Thoracic aorta (tissue), 2 donors: ENCODE measurements at regions not wholly inside any gene's neighbourhood (a gene's known extent, or its start where the extent isn't known, plus 50 kb on each side); places are given as distances from the start of the nearest gene placed in this dataset.

Experiments
- ATAC-seq: fragments of 150-250 bp; one replicate; pipeline ENCODE4 v1.8.0; 2017; ENCODE audit warnings: low read depth; ENCODE audit not compliant: insufficient number of reproducible peaks, low FRiP score
- DNase-seq: peaks from one replicate; pipeline ENCODE4 v3.0.0-alpha.2; 2020; ENCODE audit warnings: low spot score
- H3K27ac ChIP-seq, 2 donors: fragments of 200-600 bp; sonication (generic); 1 replicate in 1 of 2; 2 replicates in 1 of 2; pipeline ENCODE4 v1.5.1; 2016; ENCODE audit warnings: mild to moderate bottlenecking in 2 of 2, moderate library complexity in 2 of 2
- H3K27me3 ChIP-seq: fragments of 200-600 bp; sonication (generic); replicated peaks from 2 replicates; pipeline ENCODE4 v1.6.0; 2016; ENCODE audit warnings: mild to moderate bottlenecking; ENCODE audit not compliant: insufficient read depth
- H3K36me3 ChIP-seq: fragments of 200-600 bp; sonication (generic); one replicate; pipeline ENCODE4 v1.5.1; 2016
- H3K4me1 ChIP-seq, 2 donors: fragments of 200-600 bp; sonication (generic); 1 replicate in 1 of 2; 2 replicates in 1 of 2; pipeline versions ENCODE4 v1.5.1 to v1.6.0; 2016; ENCODE audit warnings: low read depth in 2 of 2, mild to moderate bottlenecking in 1 of 2; ENCODE audit not compliant: control insufficient read depth in 1 of 2
- H3K4me3 ChIP-seq: fragments of 200-600 bp; sonication (generic); 2 replicates; pipeline ENCODE4 v1.5.1; 2016; ENCODE audit warnings: mild to moderate bottlenecking
- H3K9me3 ChIP-seq: fragments of 200-600 bp; sonication (generic); 2 replicates; pipeline ENCODE4 v1.5.1; 2016
- TF ChIP-seq, protein P1 (sequence below): fragments of 200-600 bp; sonication (generic); IDR thresholded peaks from one replicate; pipeline ENCODE4 v1.5.1; 2019; ENCODE audit warnings: antibody characterized with exemption

DNA sequence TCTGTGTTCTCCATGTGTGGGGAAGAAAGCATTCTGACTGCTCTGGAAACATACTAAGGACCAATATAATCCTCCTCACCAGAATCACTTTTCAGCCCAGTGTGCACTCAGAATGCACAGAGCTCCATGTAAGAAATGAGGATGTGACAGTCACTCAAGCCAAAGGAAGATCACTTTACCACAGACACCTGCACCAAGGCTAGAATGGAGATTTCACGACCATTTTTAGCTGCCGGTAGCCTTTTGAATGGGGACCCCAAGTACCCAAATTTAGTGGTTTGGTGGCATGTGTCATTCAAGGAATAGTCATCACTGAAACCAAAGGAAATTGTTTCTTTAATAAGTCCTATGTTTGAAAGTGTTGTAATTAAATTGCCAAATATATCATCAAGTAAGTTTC, 613.2 kb upstream of the ACVR2A start:
- no peaks in the 10 kb centered on the region for H3K9me3 ChIP-seq
- no peaks in the 10 kb centered on the region for H3K27me3 ChIP-seq
- no peaks in the 10 kb centered on the region for H3K4me1 ChIP-seq
- no peak overlapping the region for H3K4me3 ChIP-seq
- ATAC-seq (no peak), DNase-seq (no peak)
- H3K36me3 ChIP-seq: no peaks in the 10 kb centered on the region
- TF ChIP-seq, protein P1, sequence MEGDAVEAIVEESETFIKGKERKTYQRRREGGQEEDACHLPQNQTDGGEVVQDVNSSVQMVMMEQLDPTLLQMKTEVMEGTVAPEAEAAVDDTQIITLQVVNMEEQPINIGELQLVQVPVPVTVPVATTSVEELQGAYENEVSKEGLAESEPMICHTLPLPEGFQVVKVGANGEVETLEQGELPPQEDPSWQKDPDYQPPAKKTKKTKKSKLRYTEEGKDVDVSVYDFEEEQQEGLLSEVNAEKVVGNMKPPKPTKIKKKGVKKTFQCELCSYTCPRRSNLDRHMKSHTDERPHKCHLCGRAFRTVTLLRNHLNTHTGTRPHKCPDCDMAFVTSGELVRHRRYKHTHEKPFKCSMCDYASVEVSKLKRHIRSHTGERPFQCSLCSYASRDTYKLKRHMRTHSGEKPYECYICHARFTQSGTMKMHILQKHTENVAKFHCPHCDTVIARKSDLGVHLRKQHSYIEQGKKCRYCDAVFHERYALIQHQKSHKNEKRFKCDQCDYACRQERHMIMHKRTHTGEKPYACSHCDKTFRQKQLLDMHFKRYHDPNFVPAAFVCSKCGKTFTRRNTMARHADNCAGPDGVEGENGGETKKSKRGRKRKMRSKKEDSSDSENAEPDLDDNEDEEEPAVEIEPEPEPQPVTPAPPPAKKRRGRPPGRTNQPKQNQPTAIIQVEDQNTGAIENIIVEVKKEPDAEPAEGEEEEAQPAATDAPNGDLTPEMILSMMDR: no peak
- no peak overlapping the region for H3K27ac ChIP-seq

DNA sequence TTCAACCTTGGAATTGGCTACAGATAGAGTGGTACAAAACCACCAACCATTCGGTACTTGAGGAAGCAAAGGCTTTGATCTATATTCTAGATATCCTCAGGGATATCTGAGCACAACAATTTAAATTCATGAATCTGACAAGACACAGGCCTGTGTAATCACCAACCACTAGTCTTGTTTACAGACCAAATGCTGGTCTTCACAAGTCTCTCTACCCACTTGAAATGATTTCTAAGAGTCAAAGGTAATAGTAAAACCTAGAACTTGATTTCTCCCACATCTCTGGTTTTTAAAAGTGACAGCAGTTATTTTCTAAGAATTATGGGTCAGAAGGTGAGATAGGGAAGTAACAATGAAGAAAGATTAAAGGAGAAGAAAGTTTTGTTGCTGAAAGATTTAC, 613.7 kb upstream of the ACVR2A start:
- ATAC-seq (no peak), DNase-seq (no peak)
- H3K27ac ChIP-seq: no peak overlapping the region
- H3K9me3 ChIP-seq: no peaks in the 10 kb centered on the region
- H3K36me3 ChIP-seq: no peaks in the 10 kb centered on the region
- H3K4me3 ChIP-seq: no peak overlapping the region
- H3K27me3 ChIP-seq: no peaks in the 10 kb centered on the region
- no peaks in the 10 kb centered on the region for H3K4me1 ChIP-seq
- TF ChIP-seq, protein P1: no peak

DNA sequence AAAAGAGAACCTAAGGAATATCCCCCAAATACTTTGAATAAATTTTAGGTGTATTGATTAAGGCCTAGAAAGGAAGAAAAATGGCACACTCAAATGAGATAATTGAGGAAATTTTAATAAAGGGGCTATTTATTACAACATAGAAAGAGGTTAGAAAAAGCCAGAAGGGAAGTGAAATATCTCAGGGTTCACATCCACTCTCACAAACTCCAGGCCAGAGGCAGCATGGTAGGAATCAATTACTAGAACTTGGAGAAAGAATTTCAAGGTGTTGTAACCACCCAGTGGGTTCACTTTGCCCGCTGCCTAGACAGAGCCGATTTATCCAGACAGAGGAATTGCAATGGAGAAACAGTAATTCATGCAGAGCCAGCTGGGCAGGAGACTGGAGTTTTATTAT, 617.5 kb upstream of the ACVR2A start:
- TF ChIP-seq, protein P1: no peak
- H3K9me3 ChIP-seq: no peaks in the 10 kb centered on the region
- no peak for ATAC-seq
- no peaks in the 10 kb centered on the region for H3K4me1 ChIP-seq
- no peak overlapping the region for H3K27ac ChIP-seq
- H3K4me3 ChIP-seq: no peak overlapping the region
- DNase-seq: no peak
- no peaks in the 10 kb centered on the region for H3K27me3 ChIP-seq
- H3K36me3 ChIP-seq: no peaks in the 10 kb centered on the region

DNA sequence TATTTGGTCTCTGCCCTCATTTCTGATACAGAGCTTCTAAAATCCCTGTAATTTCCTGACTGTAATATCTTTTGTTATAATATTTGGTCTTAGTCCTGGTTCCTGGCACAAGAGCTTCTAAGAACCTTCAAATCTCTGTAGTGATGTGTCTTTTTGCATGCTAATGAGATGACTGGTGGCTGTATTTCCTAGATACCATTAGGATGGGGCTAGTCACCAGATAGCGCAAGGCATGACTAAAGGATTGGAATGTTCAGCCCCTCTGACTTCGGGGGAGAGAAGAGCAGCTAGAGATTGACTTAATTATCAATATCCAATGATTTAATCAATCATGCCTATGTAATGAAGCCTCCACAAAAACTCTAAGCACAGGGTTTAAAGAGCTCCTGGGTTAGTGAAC, 620.8 kb upstream of the ACVR2A start:
- TF ChIP-seq, protein P1: no peak
- H3K9me3 ChIP-seq: no peaks in the 10 kb centered on the region
- H3K4me3 ChIP-seq: no peak overlapping the region
- no peaks in the 10 kb centered on the region for H3K27me3 ChIP-seq
- H3K4me1 ChIP-seq: no peaks in the 10 kb centered on the region
- DNase-seq (no peak), ATAC-seq (no peak)
- H3K36me3 ChIP-seq: no peaks in the 10 kb centered on the region
- no peak overlapping the region for H3K27ac ChIP-seq

DNA sequence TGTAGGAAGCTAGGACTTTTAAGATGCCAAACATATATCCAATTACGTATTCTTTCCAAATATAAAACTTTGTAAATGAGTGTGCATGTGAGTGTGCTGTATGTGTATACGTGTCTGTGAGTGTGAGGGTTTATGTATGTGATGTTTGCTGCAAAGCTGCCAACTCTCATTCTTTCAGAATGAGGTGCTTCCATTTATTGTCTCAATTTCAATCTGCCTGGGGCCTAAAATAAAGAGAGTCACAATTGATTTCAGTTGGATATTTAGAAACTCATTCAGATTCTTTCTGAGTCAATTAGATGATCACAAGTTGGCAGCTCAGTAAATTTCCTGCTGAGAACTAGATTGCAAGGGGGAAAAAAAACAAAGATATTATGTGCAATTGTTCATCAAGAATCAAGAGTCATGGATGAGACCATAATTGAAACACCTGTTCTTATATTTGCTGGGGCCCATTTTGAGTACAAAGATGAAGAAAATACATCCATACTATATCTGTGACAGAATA, 621.2 kb upstream of the ACVR2A start:
- TF ChIP-seq, protein P1: no peak
- no peak for ATAC-seq
- no peaks in the 10 kb centered on the region for H3K27me3 ChIP-seq

More for the DNA sequence above, 621.2 kb upstream of the ACVR2A start:
- no peak for DNase-seq
- no peaks in the 10 kb centered on the region for H3K4me1 ChIP-seq
- H3K4me3 ChIP-seq: no peak overlapping the region
- no peaks in the 10 kb centered on the region for H3K9me3 ChIP-seq
- H3K36me3 ChIP-seq: no peaks in the 10 kb centered on the region
- H3K27ac ChIP-seq: no peak overlapping the region
